Hematopoietic multipotent progenitor cell treated with erythropoietin and hydrocortisone succinate and interleukin-3 and kit ligand, for 17 days (in vitro differentiated cells): ENCODE measurements at regions not wholly inside any gene's neighbourhood (a gene's known extent, or its start where the extent isn't known, plus 50 kb on each side); places are given as distances from the start of the nearest gene placed in this dataset.

Experiments
- DNase-seq: peaks from one replicate; pipeline ENCODE4 v3.0.0-alpha.2; 2015; ENCODE audit warnings: low spot score

GRCh38 chr2:196249171-196249570 lies 77.8 kb upstream of the STK17B start:
- no peak for DNase-seq

- DNase-seq, result no peak
Observed at GRCh38 chr2:196249860-196250259, 78.5 kb upstream of the STK17B start.

- no peak for DNase-seq
Observed at GRCh38 chr2:196251132-196251531, 79.8 kb upstream of the STK17B start.

GRCh38 chr2:196252408-196253115 lies 81.2 kb upstream of the STK17B start:
- DNase-seq, result no peak

- no peak for DNase-seq
Observed at GRCh38 chr2:196253116-196253480, 81.7 kb upstream of the STK17B start.

- no peak for DNase-seq
Observed at GRCh38 chr2:196256585-196256984, 85.2 kb upstream of the STK17B start.

- no peak for DNase-seq
Observed at GRCh38 chr2:196257086-196257485, 85.7 kb upstream of the STK17B start.

GRCh38 chr2:196258407-196258806 lies 87.0 kb upstream of the STK17B start:
- DNase-seq, result no peak

- DNase-seq, result no peak
Observed at GRCh38 chr2:196259507-196260481, 88.4 kb upstream of the STK17B start.

- DNase-seq, result no peak
Observed at GRCh38 chr2:196260546-196260945, 89.2 kb upstream of the STK17B start.

GRCh38 chr2:196262606-196263005 lies 91.2 kb upstream of the STK17B start:
- no peak for DNase-seq

- peak; percentile 29 for DNase-seq
Observed at GRCh38 chr2:196263181-196263747, 91.9 kb upstream of the STK17B start.

GRCh38 chr2:196266351-196266750 lies 95.0 kb upstream of the STK17B start:
- DNase-seq, result no peak

GRCh38 chr2:196266855-196267254 lies 95.5 kb upstream of the STK17B start:
- no peak for DNase-seq

GRCh38 chr2:196268025-196268424 lies 96.6 kb upstream of the STK17B start:
- DNase-seq, result no peak

GRCh38 chr2:196268538-196269338 lies 97.4 kb upstream of the STK17B start:
- no peak for DNase-seq

GRCh38 chr2:196271795-196272194 lies 100.4 kb upstream of the STK17B start:
- DNase-seq, result no peak

- DNase-seq, result no peak
Observed at GRCh38 chr2:196274387-196274809, 103.0 kb upstream of the STK17B start.

- no peak for DNase-seq
Observed at GRCh38 chr2:196275646-196276352, 104.4 kb upstream of the STK17B start.

- DNase-seq, result no peak
Observed at GRCh38 chr2:196276421-196276820, 105.0 kb upstream of the STK17B start.

GRCh38 chr2:196277002-196277401 lies 105.6 kb upstream of the STK17B start:
- peak; percentile 35 for DNase-seq
